GM21423 (cell line): ENCODE measurements at regions not wholly inside any gene's neighbourhood (a gene's known extent, or its start where the extent isn't known, plus 50 kb on each side); places are given as distances from the start of the nearest gene placed in this dataset.
"Not testable (repeated sequence)": the region's sequence is repeated elsewhere in the genome, so short reads cannot be mapped to it uniquely, and the experiment has no call there.

ENCODE experiments used
- ATAC-seq: cut with Tn5 transposase; IDR thresholded peaks from one replicate; pipeline ENCODE4 v1.9.1; 2021; ENCODE audit warnings: mild to moderate bottlenecking, moderate library complexity; ENCODE audit not compliant: unreplicated experiment

DNA sequence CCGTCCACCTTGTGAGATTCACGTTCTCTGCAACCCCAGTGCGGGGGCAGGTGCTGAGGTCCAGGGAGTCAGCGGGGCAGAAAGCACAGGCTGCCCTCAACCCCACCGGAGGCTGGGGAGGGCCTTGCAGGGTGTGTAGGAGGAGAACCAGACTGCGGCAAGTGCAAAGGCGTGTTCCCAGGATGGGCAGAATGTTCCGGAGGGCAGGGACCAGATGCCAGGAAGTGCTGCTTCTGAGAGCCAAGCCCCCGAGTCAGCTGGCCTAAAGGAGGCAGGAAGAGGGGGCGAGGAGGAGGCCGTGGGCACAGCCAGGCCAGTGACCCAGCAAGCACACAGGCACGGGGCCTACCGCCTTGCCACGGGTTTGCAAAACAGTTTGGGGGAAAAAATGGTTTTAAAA, 193.8 kb upstream of the AJAP1 start:
- no peak for ATAC-seq

DNA sequence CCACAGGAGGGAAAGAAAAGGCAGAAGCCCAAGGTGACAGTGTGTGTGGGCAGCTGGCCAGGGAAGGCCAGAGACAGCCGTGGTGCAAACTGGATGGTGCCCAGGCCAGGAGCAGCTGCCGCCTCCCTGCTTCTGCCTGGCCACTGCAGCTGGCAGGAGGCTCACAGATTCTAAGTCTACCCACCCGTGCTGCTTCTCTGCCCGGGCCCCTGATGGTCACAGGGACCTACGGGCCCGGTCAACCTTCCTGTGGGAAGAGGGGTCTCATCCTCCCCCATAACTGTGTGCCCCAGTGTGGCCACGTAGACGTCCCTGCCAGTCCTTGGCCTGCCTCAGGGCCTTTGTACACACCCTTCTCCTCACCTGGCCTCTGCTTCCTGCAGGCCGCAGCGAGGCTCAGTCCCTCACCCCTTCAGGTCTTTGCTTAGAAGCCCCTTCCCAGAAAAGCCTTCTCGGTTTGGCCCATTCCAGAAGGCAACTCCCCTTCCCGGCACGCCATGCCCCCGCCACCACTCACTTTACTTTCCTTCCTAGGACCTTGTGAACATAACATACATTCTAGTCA, 192.6 kb upstream of the AJAP1 start:
- ATAC-seq = no peak

DNA sequence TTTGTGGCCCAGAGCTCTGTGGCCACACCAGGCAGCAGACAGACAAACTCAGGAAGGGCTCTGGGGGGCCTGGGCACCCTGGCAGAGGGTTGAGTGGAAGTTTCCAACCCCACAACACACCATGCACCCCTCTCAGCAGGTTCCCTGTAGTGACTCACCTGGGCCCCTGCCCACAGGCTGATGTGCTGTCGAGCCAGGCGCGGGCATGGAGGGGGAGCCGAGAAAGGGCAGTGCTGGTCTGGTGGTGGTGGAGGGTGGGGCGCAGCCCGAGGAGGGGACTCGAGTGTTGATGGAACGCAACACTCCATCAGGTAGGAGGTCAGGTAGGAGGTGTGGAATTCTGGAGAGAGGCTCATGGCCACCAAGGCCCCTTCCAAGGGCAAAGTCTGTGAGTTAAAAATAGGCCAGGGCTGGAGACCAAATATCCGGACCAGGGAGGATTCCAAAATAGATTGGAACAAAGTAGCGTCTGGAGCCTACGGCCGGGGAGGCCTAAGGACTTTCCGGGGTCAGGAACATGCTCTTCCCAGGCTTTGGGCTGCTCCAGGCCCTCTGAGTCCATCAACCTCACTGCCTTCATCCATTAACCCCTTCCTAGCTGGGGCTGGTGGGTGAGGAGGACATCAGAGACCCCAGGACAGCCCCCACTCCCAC, 191.5 kb upstream of the AJAP1 start:
- no peak for ATAC-seq

DNA sequence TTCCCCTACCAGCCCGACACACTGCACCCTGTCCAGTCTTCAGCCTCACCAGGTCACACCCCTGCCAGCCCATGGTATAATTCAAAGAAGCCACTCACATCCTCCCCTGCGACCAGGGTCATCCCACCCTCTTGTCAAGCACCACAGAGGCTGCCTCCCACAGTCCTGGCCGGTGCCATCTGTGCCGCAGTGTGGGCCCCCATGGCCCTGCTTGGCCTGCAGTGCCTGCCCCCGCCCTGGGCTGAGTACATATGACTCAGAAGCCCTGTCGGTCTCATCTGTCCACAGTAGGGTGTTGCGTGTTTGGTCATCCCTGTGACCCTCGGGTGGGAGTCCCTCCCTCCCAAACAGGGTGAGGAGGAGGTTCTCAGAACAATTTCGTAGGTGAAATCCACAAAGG, 190.8 kb upstream of the AJAP1 start:
- ATAC-seq = no peak

DNA sequence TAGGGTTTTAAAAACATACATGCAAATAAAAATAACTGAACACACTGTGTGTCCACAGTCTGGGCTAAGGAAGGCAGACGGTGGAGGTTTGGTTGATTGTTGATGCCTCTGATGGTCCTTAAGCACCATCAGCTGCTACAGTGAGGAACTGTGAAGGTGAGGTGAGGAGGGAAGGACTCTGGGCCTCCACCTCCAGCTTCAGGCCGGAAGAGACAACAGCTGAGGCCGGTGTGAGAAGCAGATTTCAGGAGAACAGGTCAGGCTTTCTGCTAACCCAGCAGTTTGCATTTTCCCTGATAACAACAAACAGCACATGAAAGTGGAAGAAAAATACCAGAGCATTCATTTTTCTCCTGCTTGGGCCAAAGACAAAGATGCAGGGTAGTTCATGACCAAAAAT, 189.9 kb upstream of the AJAP1 start:
- ATAC-seq = no peak

DNA sequence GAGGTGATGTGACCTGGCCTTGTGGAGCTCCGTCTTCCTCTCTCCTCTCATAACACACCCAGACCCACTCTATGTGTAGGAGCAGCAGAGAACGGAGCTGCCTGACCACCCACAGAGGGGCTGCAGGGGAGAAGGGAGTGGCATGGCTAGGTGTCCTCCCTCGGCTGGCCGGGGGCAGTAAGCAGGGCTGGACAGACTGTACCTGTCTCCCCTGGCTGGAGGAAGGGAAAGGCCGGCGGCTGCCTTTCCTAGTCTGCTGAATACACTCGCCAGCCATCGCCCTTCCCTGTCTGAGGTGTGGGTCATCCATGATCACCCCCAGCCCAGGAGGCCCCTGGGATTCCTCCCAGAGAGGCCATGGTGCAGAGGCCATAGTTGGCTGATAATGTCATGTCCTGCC, 187.2 kb upstream of the AJAP1 start:
- no peak for ATAC-seq

DNA sequence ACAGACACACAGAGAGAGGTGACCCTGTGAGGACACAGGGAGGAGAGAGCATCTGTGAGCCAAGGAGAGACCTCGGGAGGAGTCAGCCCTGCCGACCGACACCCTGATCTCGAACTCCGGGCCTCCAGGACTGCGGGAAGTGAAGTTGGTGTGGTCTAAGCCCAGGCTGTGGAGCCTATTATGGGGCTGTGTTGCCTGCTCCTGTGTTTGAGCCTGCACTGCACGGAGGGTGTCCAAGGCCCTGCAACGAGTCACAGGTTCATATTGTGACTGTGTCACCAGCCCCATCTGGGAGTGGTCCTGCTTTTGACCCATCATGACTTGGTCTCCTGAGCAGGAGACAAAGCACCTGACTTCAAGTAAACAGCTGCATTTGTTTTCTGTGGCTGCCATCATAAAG, 186.0 kb upstream of the AJAP1 start:
- ATAC-seq = no peak

DNA sequence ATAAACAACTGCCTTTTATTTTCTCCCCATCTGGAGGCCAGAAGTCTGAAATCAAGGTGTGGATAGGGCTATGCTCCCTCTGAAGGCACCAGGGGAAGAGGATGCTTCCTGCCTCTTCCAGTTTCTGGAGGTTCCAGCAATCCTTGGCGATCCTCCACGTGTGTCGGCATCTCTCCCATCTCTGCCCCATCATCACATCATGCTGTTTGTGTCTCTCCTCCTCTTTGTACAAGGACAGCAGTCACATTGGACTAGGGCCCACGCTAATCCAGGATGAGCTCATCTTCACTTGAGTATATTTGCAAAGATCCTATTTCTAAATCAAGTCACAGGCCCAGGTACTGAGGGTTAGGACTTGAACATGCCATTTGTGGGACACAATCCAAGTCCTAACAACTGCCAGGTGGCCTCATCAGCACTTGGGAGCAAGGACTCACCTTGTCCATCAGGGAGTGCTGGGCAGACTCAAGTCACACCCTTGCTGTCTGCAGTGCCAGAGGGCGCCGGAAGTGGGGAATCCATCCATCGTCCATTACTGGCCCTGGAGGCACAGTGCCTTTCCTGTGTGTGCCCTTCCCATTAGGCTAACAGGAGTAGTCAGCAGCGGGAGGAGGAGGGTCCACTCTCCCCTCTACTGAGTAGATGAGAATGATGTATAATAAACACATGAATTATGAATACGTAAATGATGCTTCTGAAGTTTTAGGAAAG, 185.4 kb upstream of the AJAP1 start:
- no peak for ATAC-seq

DNA sequence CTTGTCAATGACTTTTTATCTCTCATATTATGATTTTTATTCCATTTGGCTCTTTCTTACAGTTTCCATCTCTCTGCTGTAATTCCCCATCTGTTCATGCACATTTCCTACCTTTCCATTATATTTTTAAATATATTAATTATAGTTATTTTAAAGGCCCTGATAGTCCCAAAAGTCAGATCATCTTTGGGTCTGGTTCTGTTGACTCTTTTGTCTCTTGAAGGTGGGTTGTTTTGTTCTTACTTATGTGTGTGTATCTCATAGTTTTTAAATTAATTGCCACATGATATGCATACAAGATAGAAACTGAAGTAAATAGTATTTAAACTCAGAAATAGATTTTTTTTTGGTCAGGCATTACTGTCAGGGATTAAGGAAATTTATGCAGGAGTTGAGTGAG, 178.0 kb upstream of the AJAP1 start:
- no peak for ATAC-seq

DNA sequence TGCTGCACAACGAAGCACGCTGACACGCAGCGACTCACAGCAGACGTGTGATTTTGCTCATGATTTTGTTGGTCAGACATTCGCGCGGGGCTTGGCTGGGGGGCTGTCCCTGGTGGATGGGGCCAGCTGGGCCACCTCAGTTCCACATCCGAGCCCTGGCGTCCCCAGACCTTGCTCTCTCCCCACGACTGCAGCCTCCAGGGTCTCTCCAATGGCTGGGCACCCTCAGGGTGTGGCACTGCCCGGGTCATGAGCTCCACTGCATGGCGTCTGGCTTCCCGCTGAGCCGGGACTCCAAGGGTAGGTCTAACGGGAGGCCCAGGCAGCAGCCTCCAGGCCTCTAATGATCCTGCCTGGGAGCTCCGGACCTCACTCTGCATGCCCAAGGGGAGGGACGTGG, 173.0 kb upstream of the AJAP1 start:
- no peak for ATAC-seq

DNA sequence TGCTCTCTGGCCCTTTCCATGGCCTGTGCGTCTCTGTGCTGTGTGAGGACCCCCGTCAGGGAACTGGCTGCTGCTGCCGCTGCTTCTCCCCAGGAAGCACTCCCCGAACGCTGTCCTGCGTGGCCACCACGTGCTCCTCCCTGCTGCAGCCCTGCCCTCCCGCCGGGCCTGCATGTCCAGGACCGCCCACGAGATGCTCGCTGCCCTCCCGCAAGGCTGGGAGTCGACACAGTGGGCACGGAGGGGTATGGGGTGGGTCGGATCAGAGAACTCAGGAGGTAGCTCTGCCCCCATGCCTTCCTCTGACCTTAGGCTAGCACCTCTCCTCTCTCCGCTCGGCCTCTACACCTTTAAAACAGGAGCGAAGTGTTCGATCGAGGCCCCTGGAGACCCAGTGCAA, 171.9 kb upstream of the AJAP1 start:
- no peak for ATAC-seq

DNA sequence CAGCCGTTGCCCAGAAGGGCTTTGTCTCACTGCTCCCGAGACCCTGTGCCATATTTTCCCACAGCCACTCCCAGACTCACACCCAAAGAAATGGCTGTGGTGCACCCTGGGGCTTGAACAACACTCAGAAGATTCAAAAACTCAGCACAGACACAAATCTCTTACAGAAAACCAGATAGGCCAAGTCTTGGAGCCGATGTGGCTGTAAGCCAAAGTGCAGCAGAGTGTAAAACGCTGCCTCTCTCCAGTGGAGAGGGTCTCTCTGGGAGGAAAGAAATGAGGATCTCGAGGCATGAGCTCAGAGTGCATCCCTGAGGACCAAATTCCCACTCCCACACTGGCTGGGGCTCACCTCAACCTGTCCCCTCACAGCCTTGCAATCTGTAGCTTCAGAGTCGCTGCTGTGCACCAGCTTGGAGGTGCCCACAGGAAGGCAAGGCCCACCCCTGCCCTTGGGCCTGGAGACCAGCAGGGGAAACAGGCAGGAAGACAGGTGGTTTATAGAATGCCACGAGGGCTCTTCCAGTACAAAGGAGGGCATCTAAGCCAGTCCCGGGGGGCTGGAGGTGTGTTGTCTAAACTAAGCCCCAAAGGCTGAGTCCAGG, 171.3 kb upstream of the AJAP1 start:
- ATAC-seq = no peak

DNA sequence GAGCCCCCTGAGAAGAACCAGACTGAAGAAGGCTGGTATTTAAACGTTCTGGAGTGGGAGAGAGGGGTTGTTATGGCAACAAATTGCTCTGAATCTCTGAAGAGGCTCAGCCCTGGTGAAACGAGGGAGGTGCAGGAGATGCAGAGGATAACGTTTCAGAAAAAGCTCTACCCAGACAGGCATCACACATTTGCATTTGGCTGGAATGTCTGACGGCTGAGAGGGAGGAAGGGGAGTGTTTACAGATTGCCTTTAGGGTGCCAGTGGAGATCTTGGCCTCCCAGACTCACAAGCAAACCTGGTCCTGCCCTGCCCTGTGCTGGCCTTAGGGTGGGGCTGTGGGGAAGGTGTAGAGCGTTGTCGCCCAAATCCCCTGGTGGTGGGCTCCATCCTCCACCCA, 169.0 kb upstream of the AJAP1 start:
- ATAC-seq = no peak

DNA sequence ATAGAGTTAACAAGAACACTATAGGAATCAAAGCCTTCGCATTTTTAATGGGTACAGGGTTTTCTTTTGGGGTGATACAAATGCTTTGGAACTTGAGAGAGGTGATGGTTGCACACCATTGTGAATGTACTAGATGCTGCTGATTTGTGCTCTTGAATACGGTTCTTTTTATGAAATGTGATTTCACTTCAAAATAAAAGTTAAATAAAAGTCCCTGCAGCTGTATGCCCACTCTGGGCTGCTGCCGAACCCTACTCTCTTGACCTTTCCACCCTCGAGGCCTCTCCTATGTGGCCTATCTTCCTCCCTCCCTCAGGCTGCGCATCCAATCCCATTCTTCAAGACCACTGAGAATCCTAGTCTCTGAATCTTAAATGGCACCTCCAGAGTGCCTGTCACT, 168.5 kb upstream of the AJAP1 start:
- ATAC-seq = no peak

DNA sequence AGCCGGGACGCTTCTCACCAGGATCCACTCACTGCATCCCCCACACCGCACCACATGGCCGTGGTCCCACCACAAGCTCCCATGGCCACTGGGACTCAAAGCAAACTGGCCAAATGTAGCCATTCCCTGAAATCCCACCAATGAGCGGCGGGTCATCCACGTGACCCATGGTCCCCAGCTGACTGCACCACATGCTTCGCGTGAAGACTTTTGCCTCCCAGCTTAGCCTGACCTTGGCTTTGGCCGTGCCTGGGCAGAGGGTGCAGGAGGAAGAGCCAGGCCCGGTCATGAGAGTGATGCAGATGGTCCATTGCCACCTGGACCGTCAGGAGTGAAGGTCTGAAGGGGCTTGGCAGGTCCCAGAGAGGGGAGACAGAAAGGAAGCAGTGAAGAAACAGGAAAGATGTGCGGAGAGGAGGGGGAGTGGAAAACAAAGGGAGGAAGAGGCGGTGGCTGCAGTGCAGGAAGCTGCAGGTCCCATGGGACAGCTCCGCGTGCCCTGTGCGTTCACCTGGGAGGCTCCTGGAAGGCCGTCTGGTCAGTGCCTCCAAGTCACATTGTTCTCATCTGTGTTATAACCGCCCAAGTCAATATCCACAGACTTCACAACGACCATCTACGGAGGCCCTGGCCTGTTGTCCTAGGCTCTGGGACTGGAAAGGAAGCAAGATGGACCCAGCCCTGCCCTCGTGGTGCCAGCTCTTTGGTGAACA, 167.8 kb upstream of the AJAP1 start:
- ATAC-seq = no peak

DNA sequence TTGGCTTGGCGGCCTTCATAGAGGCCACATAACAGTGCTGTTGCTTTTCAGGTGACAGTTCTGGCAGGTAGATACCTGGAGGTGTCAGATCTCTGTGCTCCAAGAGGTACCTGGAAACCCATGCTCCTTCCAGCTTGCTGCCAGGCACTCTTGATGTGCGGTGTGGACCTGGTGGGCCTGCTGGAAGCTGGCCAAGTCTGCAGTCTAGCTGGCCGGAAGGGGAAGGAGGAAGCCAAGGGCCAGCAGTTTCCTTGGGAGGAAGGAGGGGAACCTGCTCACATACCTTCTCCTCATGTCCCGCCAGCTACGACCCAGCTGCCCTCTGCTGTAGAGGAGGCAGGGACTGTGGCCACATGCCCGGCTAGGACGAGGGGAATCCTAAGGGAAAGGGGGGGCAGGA, 166.4 kb upstream of the AJAP1 start:
- ATAC-seq = no peak

DNA sequence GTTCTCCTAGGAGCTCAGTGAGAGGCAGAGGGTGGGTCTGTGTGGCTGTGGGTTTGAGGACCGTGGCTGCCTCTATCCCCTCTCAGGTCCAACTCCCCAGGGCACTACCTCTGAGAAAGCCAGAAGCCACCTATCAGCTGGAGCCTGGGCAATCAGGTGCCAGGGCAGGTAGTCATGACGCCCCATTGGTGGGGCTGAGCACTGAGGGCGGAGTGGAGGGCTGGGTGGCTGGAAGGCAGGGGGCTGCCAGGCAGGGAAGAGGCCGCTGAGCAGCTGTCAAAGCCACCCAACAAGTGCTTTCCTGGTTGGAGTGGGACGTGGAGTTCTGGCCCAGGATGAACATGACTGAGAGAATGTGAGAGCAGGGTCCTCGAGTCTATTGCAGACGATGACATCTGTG, 164.9 kb upstream of the AJAP1 start:
- ATAC-seq = no peak

DNA sequence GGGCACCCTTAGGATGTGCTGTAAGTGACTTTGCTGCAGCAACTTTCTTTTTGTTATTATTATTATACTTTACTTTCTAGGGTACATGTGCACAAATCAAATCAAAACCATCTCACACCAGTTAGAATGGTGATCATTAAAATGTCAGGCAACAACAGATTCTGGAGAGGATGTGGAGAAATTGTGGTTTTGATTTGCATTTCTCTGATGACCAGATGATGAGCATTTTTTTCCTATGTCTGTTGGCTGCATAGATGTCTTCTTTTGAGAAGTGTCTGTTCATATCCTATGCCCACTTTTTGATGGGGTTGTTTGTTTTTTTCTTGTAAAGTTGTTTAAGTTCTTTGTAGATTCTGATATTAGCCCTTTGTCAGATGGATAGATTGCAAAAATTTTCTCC, 164.4 kb upstream of the AJAP1 start:
- ATAC-seq = not testable (repeated sequence)

DNA sequence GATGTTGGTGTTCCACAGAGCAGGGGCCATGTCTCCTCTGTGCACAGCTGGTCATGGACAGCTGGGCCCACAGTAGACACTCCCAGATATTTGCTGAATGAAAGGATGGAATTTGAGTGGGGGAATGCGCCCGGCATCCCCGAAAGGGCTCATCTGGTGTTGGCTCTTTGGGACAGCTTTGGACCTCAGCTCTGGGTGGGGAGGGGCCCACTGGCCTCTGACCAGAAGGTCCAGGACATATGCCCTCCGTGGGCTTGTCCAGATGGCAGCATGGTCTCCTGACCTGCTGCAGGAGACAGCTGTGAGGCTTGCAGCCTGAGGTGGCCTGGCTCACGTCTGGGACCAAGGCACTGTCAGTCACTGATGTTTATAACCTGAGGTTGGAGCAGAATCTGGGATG, 160.4 kb upstream of the AJAP1 start:
- no peak for ATAC-seq

DNA sequence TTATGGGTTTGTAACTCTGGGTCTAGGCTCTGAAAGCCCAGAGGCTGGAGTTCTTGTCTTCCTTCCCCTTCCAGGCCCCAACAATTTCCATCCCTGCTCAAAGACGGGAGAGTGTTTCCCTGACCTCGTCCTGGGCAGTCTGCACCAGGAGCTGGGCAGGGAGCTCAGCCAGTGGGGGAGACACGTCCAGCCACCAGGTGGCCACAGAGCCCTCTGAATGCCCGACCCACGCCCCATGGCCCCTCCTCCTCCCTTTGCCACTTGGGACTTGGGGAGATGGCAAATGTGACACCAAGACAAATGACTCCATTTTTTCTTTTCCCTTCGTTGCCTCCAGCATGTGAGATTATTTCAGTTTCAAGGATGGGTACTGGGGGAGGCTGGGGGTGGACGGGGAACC, 159.9 kb upstream of the AJAP1 start:
- no peak for ATAC-seq

DNA sequence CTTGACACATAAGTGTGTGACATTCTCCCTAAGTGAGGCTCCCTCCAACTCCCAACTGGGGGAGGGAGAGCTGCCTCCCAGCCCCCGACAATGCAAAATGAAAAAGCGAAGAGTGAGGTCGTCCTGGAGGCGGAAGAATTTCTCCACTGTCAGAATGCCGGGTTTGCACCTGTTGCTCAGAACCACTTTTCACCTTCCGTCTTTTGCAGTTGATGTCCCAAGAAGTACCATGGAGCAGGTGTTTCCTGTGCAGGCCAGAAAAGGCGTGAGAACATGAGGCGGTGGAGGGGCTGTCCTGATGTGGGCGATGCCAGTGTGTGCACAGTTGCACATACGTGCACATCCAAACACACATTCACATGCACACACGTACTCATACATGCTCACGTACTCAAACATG, 158.6 kb upstream of the AJAP1 start:
- ATAC-seq = no peak

DNA sequence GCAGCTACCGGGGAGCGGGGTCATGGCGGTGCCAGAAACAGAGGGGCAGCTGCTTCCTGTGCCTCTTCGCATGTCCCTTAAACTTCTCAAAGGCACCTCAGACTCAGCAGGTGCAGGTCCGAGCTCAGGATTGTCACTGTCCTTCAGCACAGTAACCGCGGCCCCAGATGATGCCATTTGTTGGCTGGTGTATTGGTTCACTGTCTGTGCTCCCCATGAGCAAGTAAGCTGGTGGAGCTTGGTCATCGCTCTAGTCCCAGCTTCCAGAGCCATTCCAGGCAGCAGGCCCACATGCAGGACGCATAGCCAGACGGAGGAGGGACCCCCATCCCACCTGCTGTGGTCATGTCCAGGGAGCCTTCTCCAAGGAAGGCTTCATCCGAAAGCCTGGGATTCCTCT, 154.0 kb upstream of the AJAP1 start:
- no peak for ATAC-seq
